Hepatocyte (in vitro differentiated cells): ENCODE measurements at regions not wholly inside any gene's neighbourhood (a gene's known extent, or its start where the extent isn't known, plus 50 kb on each side); places are given as distances from the start of the nearest gene placed in this dataset.

Source experiments
- DNase-seq: peaks from one replicate; pipeline ENCODE4 v3.0.0-alpha.2; 2016; ENCODE audit warnings: low spot score
- H2AFZ ChIP-seq: fragments of 200-600 bp; sonication (generic); 2 replicates; pipeline ENCODE4 v1.6.0; 2016; ENCODE audit warnings: antibody characterized with exemption, mild to moderate bottlenecking
- H3K27ac ChIP-seq: fragments of 200-600 bp; sonication (generic); 2 replicates; pipeline ENCODE4 v1.5.1; 2016; ENCODE audit warnings: mild to moderate bottlenecking
- H3K27me3 ChIP-seq: fragments of 200-600 bp; sonication (generic); 2 replicates; pipeline ENCODE4 v1.6.1; 2016
- H3K36me3 ChIP-seq: fragments of 200-600 bp; sonication (generic); replicated peaks from 2 replicates; pipeline ENCODE4 v1.5.1; 2016; ENCODE audit warnings: low read depth; ENCODE audit not compliant: insufficient read depth
- H3K4me1 ChIP-seq: fragments of 200-600 bp; sonication (generic); 2 replicates; pipeline ENCODE4 v1.5.1; 2016; ENCODE audit warnings: mild to moderate bottlenecking, moderate library complexity; ENCODE audit not compliant: insufficient read depth
- H3K4me2 ChIP-seq: fragments of 200-600 bp; sonication (generic); 2 replicates; pipeline ENCODE4 v1.6.0; 2016
- H3K4me3 ChIP-seq: fragments of 200-600 bp; sonication (generic); 2 replicates; pipeline ENCODE4 v1.5.1; 2016; ENCODE audit warnings: mild to moderate bottlenecking
- H3K79me2 ChIP-seq: fragments of 200-600 bp; sonication (generic); 2 replicates; pipeline ENCODE4 v1.6.0; 2017; ENCODE audit warnings: mild to moderate bottlenecking
- H3K9me2 ChIP-seq: fragments of 200-600 bp; sonication (generic); replicated peaks from 2 replicates; pipeline ENCODE4 v1.6.0; 2017; ENCODE audit warnings: mild to moderate bottlenecking; ENCODE audit not compliant: insufficient read depth
- H3K9me3 ChIP-seq: fragments of 200-600 bp; sonication (generic); 2 replicates; pipeline ENCODE4 v1.5.1; 2016; ENCODE audit warnings: low read depth, mild to moderate bottlenecking
- H4K20me1 ChIP-seq: fragments of 200-600 bp; sonication (generic); 2 replicates; pipeline ENCODE4 v1.6.0; 2016; ENCODE audit warnings: mild to moderate bottlenecking; ENCODE audit not compliant: insufficient read depth, poor library complexity, severe bottlenecking
- CTCF ChIP-seq: fragments of 200-600 bp; sonication (generic); IDR thresholded peaks from 2 replicates; pipeline ENCODE4 v1.5.1; 2016; ENCODE audit warnings: antibody characterized with exemption, mild to moderate bottlenecking; ENCODE audit not compliant: poor library complexity
- EZH2 ChIP-seq: fragments of 200-600 bp; sonication (generic); IDR thresholded peaks from 2 replicates; pipeline ENCODE4 v1.6.1; 2016; ENCODE audit warnings: antibody characterized with exemption, mild to moderate bottlenecking, borderline replicate concordance
- EZH2phosphoT487 ChIP-seq: fragments of 200-600 bp; sonication (generic); IDR thresholded peaks from one replicate; pipeline ENCODE4 v1.6.1; 2018; ENCODE audit warnings: antibody characterized with exemption, mild to moderate bottlenecking, low read depth, moderate library complexity; ENCODE audit not compliant: unreplicated experiment, severe bottlenecking
- WGBS: methylation state at CpG from one replicate; pipeline ENCODE4 v1.1.6; 2016; ENCODE audit warnings: low lambda C conversion rate; ENCODE audit errors: missing lambda C conversion rate; 5-methylcytosine and 5-hydroxymethylcytosine counted together

DNA sequence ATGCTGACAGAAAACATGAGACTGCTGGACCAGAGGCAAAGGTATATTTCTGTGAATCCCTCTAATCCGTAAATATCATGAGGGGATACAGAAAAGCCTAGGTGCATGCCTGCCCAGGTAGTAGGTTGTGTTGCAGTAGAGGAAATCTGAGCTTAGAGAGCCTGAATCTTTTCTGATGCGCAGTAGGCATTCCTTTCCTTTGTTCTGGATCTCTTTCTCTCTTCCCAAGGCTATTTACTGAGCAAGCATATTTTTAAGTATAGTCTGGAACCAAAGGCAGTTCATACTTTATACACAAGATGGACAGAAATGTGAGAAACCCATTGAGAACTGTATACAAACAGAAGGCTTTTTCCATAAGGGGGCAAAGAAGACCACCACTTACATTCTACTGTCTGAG lies 359.3 kb downstream of the TMEM161B start:
- Histone ChIP-seq H3K4me1 (no peaks in the 10 kb centered on the region), H2AFZ (no peak overlapping the region), H3K4me2 (no peak overlapping the region), H3K9me2 (no peaks in the 10 kb centered on the region), H3K9me3 (no peaks in the 10 kb centered on the region), H3K27me3 (no peaks in the 10 kb centered on the region), H3K4me3 (no peak overlapping the region), H3K36me3 (no peaks in the 10 kb centered on the region), H3K27ac (no peak overlapping the region), H4K20me1 (no peaks in the 10 kb centered on the region), H3K79me2 (no peaks in the 10 kb centered on the region)
- no peak for DNase-seq
- 80% methylated on average over 2 of the region's 2 CpGs for WGBS
- no peak for TF ChIP-seq EZH2phosphoT487
- no peak for TF ChIP-seq EZH2

GRCh38 chr5:87906962-87907361 lies 361.7 kb downstream of the TMEM161B start:
- TF ChIP-seq CTCF (no peak), EZH2 (no peak), EZH2phosphoT487 (no peak)
- Histone ChIP-seq H3K79me2 (no peaks in the 10 kb centered on the region), H3K9me3 (no peaks in the 10 kb centered on the region), H3K4me3 (no peak overlapping the region), H3K36me3 (no peaks in the 10 kb centered on the region), H3K4me2 (no peak overlapping the region), H3K27me3 (no peaks in the 10 kb centered on the region), H3K27ac (no peak overlapping the region), H4K20me1 (no peaks in the 10 kb centered on the region), H3K4me1 (no peaks in the 10 kb centered on the region), H3K9me2 (no peaks in the 10 kb centered on the region), H2AFZ (no peak overlapping the region)
- no peak for DNase-seq

- TF ChIP-seq CTCF (no peak), EZH2 (no peak), EZH2phosphoT487 (no peak)
- H3K27ac ChIP-seq: no peak overlapping the region
- no peaks in the 10 kb centered on the region for H4K20me1 ChIP-seq
- no peak overlapping the region for H3K4me2 ChIP-seq
- DNase-seq: no peak
- H2AFZ ChIP-seq: no peak overlapping the region
- H3K27me3 ChIP-seq: no peaks in the 10 kb centered on the region
- H3K4me3 ChIP-seq: no peak overlapping the region
- H3K79me2 ChIP-seq: no peaks in the 10 kb centered on the region
- H3K9me3 ChIP-seq: no peaks in the 10 kb centered on the region
- H3K4me1 ChIP-seq: no peaks in the 10 kb centered on the region
- no peaks in the 10 kb centered on the region for H3K9me2 ChIP-seq
- H3K36me3 ChIP-seq: no peaks in the 10 kb centered on the region
- WGBS: 77% methylated on average over 2 of the region's 2 CpGs
Measured at GRCh38 chr5:87900419-87900818, 368.2 kb downstream of the TMEM161B start.

DNA sequence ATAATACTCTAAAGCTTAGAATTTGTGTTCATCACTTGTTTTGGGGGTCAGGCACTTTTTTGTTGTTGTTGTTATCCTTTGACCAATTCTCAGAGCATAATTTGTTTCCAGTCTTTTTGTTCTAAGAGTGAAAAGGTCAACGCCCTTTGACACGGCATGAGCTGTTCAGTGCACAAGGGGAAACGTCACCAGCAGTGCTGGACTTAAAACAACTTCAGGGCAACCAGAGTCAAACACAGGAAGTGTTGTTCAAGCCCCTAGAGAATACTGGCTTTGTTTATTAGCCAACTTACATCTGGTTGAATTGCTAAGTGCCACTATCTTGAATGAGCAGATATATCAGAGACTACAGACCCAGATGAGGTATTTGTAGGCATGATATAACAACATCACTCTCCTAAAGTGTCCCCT lies 368.9 kb downstream of the TMEM161B start:
- no peak for DNase-seq
- 53% methylated on average over 3 of the region's 3 CpGs for WGBS
- H3K27me3 ChIP-seq: no peaks in the 10 kb centered on the region
- no peak overlapping the region for H3K4me2 ChIP-seq
- H3K9me2 ChIP-seq: no peaks in the 10 kb centered on the region
- H3K36me3 ChIP-seq: no peaks in the 10 kb centered on the region
- H3K9me3 ChIP-seq: no peaks in the 10 kb centered on the region
- H3K4me1 ChIP-seq: no peaks in the 10 kb centered on the region
- H3K79me2 ChIP-seq: no peaks in the 10 kb centered on the region
- H4K20me1 ChIP-seq: no peaks in the 10 kb centered on the region
- H3K27ac ChIP-seq: no peak overlapping the region
- no peak overlapping the region for H2AFZ ChIP-seq
- no peak for TF ChIP-seq EZH2
- no peak for TF ChIP-seq EZH2phosphoT487
- no peak for TF ChIP-seq CTCF
- H3K4me3 ChIP-seq: no peak overlapping the region
